D721Med (cell line): ENCODE measurements at regions not wholly inside any gene's neighbourhood (a gene's known extent, or its start where the extent isn't known, plus 50 kb on each side); places are given as distances from the start of the nearest gene placed in this dataset.

Experiments used
- DNase-seq: peaks from one replicate; pipeline ENCODE4 v3.0.0; 2011; ENCODE audit warnings: low spot score; ENCODE audit not compliant: insufficient read length
- FAIRE-seq: peaks from 2 replicates; lab custom pipeline; 2011; peaks lifted over from hg19 to GRCh38; lab: Jason Lieb, UNC
- CTCF ChIP-seq: IDR thresholded peaks from 2 replicates; pipeline ENCODE4 v1.5.1; 2012; ENCODE audit warnings: mild to moderate bottlenecking, control low read depth; ENCODE audit not compliant: insufficient read depth; ENCODE audit errors: missing control alignments

- FAIRE-seq = no peak
- no peak for TF ChIP-seq CTCF
Measured at GRCh38 chr4:163806653-163807052, 312.2 kb downstream of the TMA16 start.

GRCh38 chr4:163808011-163808410 lies 313.5 kb downstream of the TMA16 start:
- DNase-seq (no peak), FAIRE-seq (peak; percentile 6)
- no peak for TF ChIP-seq CTCF

More at GRCh38 chr4:163806653-163807052, 312.2 kb downstream of the TMA16 start:
- no peak for DNase-seq

- FAIRE-seq = no peak
- no peak for TF ChIP-seq CTCF
- DNase-seq = no peak
Measured at GRCh38 chr4:163810755-163811154, 316.3 kb downstream of the TMA16 start.

- FAIRE-seq = no peak
- no peak for TF ChIP-seq CTCF
- DNase-seq = no peak
Measured at GRCh38 chr4:163815776-163816175, 321.3 kb downstream of the TMA16 start.

GRCh38 chr4:163816494-163816893 lies 322.0 kb downstream of the TMA16 start:
- FAIRE-seq = no peak
- TF ChIP-seq CTCF = peak; percentile 12
- no peak for DNase-seq

GRCh38 chr4:163818673-163819072 lies 324.2 kb downstream of the TMA16 start:
- TF ChIP-seq CTCF = no peak
- DNase-seq (no peak), FAIRE-seq (peak; percentile 25)

GRCh38 chr4:163833669-163834068 lies 339.2 kb downstream of the TMA16 start:
- DNase-seq (no peak), FAIRE-seq (peak; percentile 56)
- TF ChIP-seq CTCF = no peak
